GM23248 (cell line): ENCODE measurements at regions not wholly inside any gene's neighbourhood (a gene's known extent, or its start where the extent isn't known, plus 50 kb on each side); places are given as distances from the start of the nearest gene placed in this dataset.
"Not testable (repeated sequence)": the region's sequence is repeated elsewhere in the genome, so short reads cannot be mapped to it uniquely, and the experiment has no call there.

Source experiments
- DNase-seq: peaks from one replicate; pipeline ENCODE4 v3.0.0-alpha.2; 2015
- H2AFZ ChIP-seq: fragments of 200-600 bp; sonication (generic); 2 replicates; pipeline ENCODE4 v1.6.1; 2016; ENCODE audit warnings: antibody characterized with exemption
- H3F3A ChIP-seq: fragments of 200-600 bp; sonication (generic); 2 replicates; pipeline ENCODE4 v1.6.1; 2016; ENCODE audit warnings: mild to moderate bottlenecking, antibody characterized with exemption, mixed run types; ENCODE audit not compliant: insufficient read depth
- H3K27ac ChIP-seq: fragments of 200-600 bp; sonication (generic); 2 replicates; pipeline ENCODE4 v1.5.1; 2016; ENCODE audit warnings: mild to moderate bottlenecking
- H3K27me3 ChIP-seq: fragments of 200-600 bp; sonication (generic); replicated peaks from 2 replicates; pipeline ENCODE4 v1.6.1; 2016; ENCODE audit warnings: mild to moderate bottlenecking; ENCODE audit not compliant: insufficient read depth
- H3K36me3 ChIP-seq: fragments of 200-600 bp; sonication (generic); 2 replicates; pipeline ENCODE4 v1.6.1; 2016; ENCODE audit warnings: low read depth, mild to moderate bottlenecking
- H3K4me1 ChIP-seq: fragments of 200-600 bp; sonication (generic); 2 replicates; pipeline ENCODE4 v1.6.1; 2016; ENCODE audit warnings: mild to moderate bottlenecking; ENCODE audit not compliant: insufficient read depth
- H3K4me2 ChIP-seq: fragments of 200-600 bp; sonication (generic); one replicate; pipeline ENCODE4 v1.6.1; 2016; ENCODE audit warnings: mild to moderate bottlenecking; ENCODE audit not compliant: unreplicated experiment
- H3K4me3 ChIP-seq: fragments of 200-600 bp; sonication (generic); 2 replicates; pipeline ENCODE4 v1.5.1; 2016; ENCODE audit warnings: mild to moderate bottlenecking
- H3K79me2 ChIP-seq: fragments of 200-600 bp; sonication (generic); 2 replicates; pipeline ENCODE4 v1.6.1; 2016; ENCODE audit warnings: mild to moderate bottlenecking; ENCODE audit not compliant: insufficient read depth
- H3K9ac ChIP-seq: fragments of 200-600 bp; sonication (generic); 2 replicates; pipeline ENCODE4 v1.6.1; 2016; ENCODE audit warnings: mild to moderate bottlenecking
- H3K9me2 ChIP-seq: fragments of 200-600 bp; sonication (generic); 2 replicates; pipeline ENCODE4 v1.6.1; 2016; ENCODE audit warnings: mixed run types, mild to moderate bottlenecking, moderate library complexity; ENCODE audit not compliant: insufficient read depth
- H3K9me3 ChIP-seq: fragments of 200-600 bp; sonication (generic); one replicate; pipeline ENCODE4 v1.6.1; 2017; ENCODE audit warnings: low read depth
- H4K20me1 ChIP-seq: fragments of 200-600 bp; sonication (generic); 2 replicates; pipeline ENCODE4 v1.6.0; 2016; ENCODE audit not compliant: insufficient read depth
- WGBS, 2 experiments: methylation state at CpG; one replicate each; pipeline ENCODE4 v1.1.6; 2015 to 2017; ENCODE audit warnings: low lambda C conversion rate in 2 of 2, low coverage in 1 of 2; ENCODE audit errors: missing lambda C conversion rate in 2 of 2; 5-methylcytosine and 5-hydroxymethylcytosine counted together
- in situ Hi-C: fragments of 300-500 bp; cut with MboI; formaldehyde crosslinking; loops from 2 replicates; pipeline ENCODE4 v1.15.0; 2020

GRCh38 chr3:75579091-75579490, 85.0 kb upstream of the FRG2C start:
- not testable (repeated sequence) for H3F3A ChIP-seq, H3K27ac ChIP-seq, H3K9me3 ChIP-seq, H2AFZ ChIP-seq, H3K9me2 ChIP-seq, H3K4me3 ChIP-seq, H4K20me1 ChIP-seq, H3K9ac ChIP-seq, H3K4me2 ChIP-seq, H3K36me3 ChIP-seq, H3K79me2 ChIP-seq, H3K4me1 ChIP-seq, DNase-seq
- in situ Hi-C loops = loop anchor here (25.0 kb wide), 1 partner anchor 292 kb away; no protein-coding TSS in a partner anchor
- peaks cover 19% of the 10 kb centered on the region for H3K27me3 ChIP-seq
- WGBS, 2 experiments = 71 to 83% methylated on average over 9 to 10 of the region's 10 CpGs

DNA sequence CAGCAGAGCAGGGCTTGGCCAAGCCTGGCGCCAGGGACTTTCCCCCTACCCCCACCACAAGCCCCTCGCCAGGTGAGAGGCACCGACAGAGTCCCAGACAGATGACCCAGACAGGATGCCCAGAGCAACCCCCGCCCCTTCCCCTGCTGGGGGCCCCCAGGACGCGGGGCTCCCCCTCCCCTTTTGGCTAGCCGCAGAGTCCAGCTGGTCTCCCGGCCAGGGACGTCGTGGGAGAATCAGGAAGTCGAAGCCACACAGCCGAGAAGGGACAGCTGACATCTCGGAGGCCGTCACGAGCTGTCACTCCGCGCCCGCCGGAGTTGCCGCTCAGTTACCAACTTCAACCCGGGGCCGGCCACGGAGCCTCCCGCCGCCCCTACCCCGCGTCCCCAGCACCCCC, 84.6 kb upstream of the FRG2C start:
- H3K9ac ChIP-seq, H3K36me3 ChIP-seq, DNase-seq, H3K9me3 ChIP-seq, H3F3A ChIP-seq, H3K9me2 ChIP-seq, H3K27ac ChIP-seq, H4K20me1 ChIP-seq, H3K4me1 ChIP-seq, H2AFZ ChIP-seq, H3K79me2 ChIP-seq, H3K4me2 ChIP-seq: not testable (repeated sequence)
- in situ Hi-C loops = loop anchor here (25.0 kb wide), 1 partner anchor 292 kb away; no protein-coding TSS in a partner anchor
- 0 to 11% methylated on average over 3 to 19 of the region's 27 CpGs for WGBS, 2 experiments
- Histone ChIP-seq H3K4me3 (peak overlapping the region; percentile 74; the same call in 1 of the 2 replicates), H3K27me3 (peaks cover 20% of the 10 kb centered on the region)

- H3F3A ChIP-seq, H3K36me3 ChIP-seq, H3K27ac ChIP-seq, H4K20me1 ChIP-seq, H3K9me3 ChIP-seq, H3K4me1 ChIP-seq, H3K9me2 ChIP-seq, H3K79me2 ChIP-seq, H3K9ac ChIP-seq: not testable (repeated sequence)
- WGBS, 2 experiments = 1 to 2% methylated on average over 42 to 65 of the region's 67 CpGs
- peak overlapping the region; percentile 87 for H2AFZ ChIP-seq
- in situ Hi-C loops = loop anchor here (25.0 kb wide), 1 partner anchor 293 kb away; no protein-coding TSS in a partner anchor
- peak; percentile 32 for DNase-seq
- H3K4me3 ChIP-seq = peak overlapping the region; percentile 74
- peak overlapping the region; percentile 98 for H3K4me2 ChIP-seq
- H3K27me3 ChIP-seq = peaks cover 20% of the 10 kb centered on the region
Observed at GRCh38 chr3:75579981-75580782, 83.9 kb upstream of the FRG2C start.

DNA sequence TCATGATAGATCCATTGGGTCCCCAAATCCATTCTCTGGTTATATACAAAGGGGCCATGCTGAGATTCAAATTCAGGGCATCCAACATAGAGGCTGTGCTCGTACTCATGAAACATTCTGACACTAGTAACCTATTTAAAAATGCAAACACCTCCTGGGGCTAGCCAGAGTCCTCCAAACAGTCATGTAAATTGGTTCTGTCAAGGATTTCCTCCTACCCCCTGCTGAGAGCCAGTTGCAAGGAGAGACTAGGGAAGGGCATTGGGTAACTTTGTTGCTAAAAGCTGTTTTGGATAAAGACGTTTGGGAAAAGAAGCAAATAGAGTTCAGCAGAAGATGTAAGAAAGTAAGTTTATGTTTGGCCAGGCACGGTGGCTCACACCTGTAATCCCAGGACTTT, 81.6 kb upstream of the FRG2C start:
- not testable (repeated sequence) for DNase-seq

DNA sequence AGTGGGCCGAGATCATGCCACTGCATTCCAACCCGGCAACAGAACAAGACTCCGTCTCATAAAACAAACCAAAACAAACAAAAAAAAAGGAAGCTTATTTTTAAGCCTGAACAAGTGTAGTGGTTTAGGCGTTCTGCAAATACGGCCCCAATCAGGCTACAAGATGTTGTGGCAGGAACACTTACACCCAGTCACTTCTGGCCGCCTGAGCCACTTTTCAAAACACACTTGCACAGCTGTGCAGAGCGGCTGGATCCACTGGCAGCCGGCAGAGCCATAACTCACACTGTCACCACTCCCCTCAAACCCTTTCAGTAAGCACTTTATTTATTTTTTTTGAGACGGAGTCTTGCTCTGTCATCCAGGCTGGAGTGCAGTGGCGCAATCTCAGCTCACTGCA, 81.0 kb upstream of the FRG2C start:
- H3K27ac ChIP-seq, H2AFZ ChIP-seq, H3K9ac ChIP-seq, H3K9me2 ChIP-seq, H3K4me3 ChIP-seq, DNase-seq, H3K36me3 ChIP-seq, H3K4me2 ChIP-seq, H4K20me1 ChIP-seq, H3K79me2 ChIP-seq, H3K4me1 ChIP-seq, H3K9me3 ChIP-seq, H3F3A ChIP-seq: not testable (repeated sequence)
- WGBS, 2 experiments = 8 to 9% methylated on average over 10 of the region's 10 CpGs
- in situ Hi-C loops = loop anchor here (25.0 kb wide), 1 partner anchor 296 kb away; no protein-coding TSS in a partner anchor
- H3K27me3 ChIP-seq = peaks cover 20% of the 10 kb centered on the region

More for the DNA sequence above, 81.6 kb upstream of the FRG2C start:
- not testable (repeated sequence) for H3K79me2 ChIP-seq, H3K9me3 ChIP-seq, H3K4me3 ChIP-seq, H3K4me2 ChIP-seq, H3K9ac ChIP-seq, H3F3A ChIP-seq, H3K4me1 ChIP-seq, H4K20me1 ChIP-seq, H3K9me2 ChIP-seq, H2AFZ ChIP-seq, H3K36me3 ChIP-seq, H3K27ac ChIP-seq
- peaks cover 20% of the 10 kb centered on the region for H3K27me3 ChIP-seq
- 15 to 20% methylated on average over 3 of the region's 3 CpGs for WGBS, 2 experiments
- in situ Hi-C loops = loop anchor here (25.0 kb wide), 1 partner anchor 295 kb away; no protein-coding TSS in a partner anchor

DNA sequence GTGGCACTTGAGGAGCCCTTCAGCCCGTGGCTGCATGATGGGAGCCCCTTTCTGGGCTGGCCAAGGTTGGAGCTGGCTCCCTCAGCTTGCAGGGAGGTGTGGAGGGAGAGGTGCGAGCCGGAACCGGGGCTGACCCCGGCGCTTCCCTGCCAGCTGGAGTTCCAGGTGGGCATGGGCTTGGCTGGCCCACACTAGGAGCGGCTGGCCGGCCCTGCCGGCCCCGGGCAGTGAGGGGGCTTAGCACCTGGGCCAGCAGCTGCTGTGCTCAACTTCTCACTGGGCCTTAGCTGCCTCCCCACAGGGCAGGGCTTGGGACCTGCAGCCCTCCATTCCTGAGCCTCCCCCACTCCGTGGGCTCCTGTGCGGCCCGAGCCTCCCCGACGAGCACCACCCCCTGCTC, 76.4 kb upstream of the FRG2C start:
- H3K36me3 ChIP-seq, H3K9me2 ChIP-seq, H3K27me3 ChIP-seq, H3K4me3 ChIP-seq, H3K9ac ChIP-seq, H3K4me2 ChIP-seq, DNase-seq, H4K20me1 ChIP-seq, H3F3A ChIP-seq, H3K4me1 ChIP-seq, H3K9me3 ChIP-seq, H3K79me2 ChIP-seq, H2AFZ ChIP-seq, H3K27ac ChIP-seq: not testable (repeated sequence)
- in situ Hi-C loops = loop anchor here (25.0 kb wide), 1 partner anchor 300 kb away; no protein-coding TSS in a partner anchor
- 51 to 60% methylated on average over 15 of the region's 15 CpGs for WGBS, 2 experiments

GRCh38 chr3:75590382-75590781, 73.7 kb upstream of the FRG2C start:
- WGBS, 2 experiments = 52 to 57% methylated on average over 16 of the region's 16 CpGs
- not testable (repeated sequence) for H3K79me2 ChIP-seq, H3K4me3 ChIP-seq, H3K36me3 ChIP-seq, H3K27ac ChIP-seq, DNase-seq, H3K9me3 ChIP-seq, H3K4me1 ChIP-seq, H3K9me2 ChIP-seq, H2AFZ ChIP-seq, H3F3A ChIP-seq, H3K4me2 ChIP-seq, H4K20me1 ChIP-seq, H3K9ac ChIP-seq, H3K27me3 ChIP-seq
- in situ Hi-C loops = loop anchor here (25.0 kb wide), 1 partner anchor 303 kb away; no protein-coding TSS in a partner anchor
